SHP77 (cell line): ENCODE measurements at regions not wholly inside any gene's neighbourhood (a gene's known extent, or its start where the extent isn't known, plus 50 kb on each side); places are given as distances from the start of the nearest gene placed in this dataset.
"Not testable (repeated sequence)": the region's sequence is repeated elsewhere in the genome, so short reads cannot be mapped to it uniquely, and the experiment has no call there.

Experiments used
- DNase-seq, 2 experiments: peaks; one replicate each; lab custom pipeline; 2025; lab: John Stamatoyannopoulos, UW

DNA sequence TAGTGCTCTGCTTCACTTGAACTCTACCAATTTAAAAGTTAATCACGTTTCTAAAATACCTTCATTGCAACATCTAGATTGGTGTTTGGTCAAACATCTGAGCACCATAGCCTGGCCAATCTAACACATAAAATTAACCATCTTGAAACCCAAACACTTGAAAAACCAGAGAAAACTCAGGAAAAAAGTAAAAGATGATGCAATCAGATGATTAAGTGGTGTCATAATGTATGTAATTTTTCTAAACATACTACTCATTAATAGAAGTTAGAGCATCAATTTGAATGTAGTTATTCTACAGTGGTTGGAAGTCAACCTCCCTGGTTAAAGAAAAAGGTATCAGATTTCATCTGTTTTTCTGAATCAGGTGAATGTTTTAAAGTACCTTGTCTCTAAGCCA is 228.6 kb upstream of the ID4 start:
- DNase-seq: no peak

DNA sequence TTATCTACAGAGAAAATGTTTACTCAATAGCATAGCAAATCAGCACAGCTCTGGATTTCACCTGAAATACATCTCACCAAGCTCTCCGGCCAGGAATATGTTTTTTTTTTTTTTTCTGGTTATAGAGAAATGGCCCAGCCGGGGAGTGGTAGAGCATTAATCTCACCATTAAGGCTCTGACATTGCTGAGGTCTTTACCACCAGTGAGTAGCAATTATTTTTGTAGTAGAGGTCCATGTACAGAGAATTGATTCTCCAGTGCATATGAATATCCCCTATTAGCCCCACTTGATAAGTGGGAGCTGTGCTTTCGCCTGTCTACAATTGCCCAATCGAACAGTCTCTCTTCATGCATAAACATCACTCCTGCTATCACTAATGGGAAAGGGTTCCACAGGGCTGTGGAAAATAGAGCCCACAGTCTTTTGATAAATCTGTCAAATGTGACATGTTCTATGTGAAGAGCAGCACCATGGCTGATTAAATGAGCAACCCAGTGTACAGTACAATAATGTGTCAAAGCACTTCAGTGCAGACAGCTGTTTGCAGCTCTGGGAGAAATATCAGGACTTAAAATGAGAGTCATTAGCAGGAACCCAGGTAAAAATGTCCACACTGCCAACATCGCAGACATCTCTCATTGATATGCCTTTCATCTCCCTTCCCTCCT is 227.1 kb upstream of the ID4 start:
- DNase-seq: no peak

GRCh38 chr6:19612672-19613466 is 224.3 kb upstream of the ID4 start:
- DNase-seq: not testable (repeated sequence)

DNA sequence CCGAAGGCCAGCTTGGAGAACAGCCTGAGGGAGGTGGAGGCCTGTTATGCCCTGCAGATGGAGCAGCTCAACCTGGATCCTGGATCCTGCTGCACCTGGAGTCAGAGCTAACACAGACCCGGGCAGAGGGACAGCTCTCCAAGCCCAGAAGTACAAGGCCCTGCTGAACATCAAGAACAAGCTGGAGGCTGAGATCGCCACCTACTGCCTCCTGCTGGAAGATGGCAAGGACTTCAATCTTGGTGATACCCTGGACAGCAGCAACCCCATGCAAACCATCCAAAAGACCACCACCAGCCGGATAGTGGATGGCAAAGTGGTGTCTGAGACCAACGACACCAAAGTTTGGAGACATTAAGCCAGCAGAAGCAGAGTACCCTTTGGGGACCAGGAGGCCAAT is 223.5 kb upstream of the ID4 start:
- DNase-seq: no peak

GRCh38 chr6:19616022-19616421 is 221.1 kb upstream of the ID4 start:
- no peak for DNase-seq

DNA sequence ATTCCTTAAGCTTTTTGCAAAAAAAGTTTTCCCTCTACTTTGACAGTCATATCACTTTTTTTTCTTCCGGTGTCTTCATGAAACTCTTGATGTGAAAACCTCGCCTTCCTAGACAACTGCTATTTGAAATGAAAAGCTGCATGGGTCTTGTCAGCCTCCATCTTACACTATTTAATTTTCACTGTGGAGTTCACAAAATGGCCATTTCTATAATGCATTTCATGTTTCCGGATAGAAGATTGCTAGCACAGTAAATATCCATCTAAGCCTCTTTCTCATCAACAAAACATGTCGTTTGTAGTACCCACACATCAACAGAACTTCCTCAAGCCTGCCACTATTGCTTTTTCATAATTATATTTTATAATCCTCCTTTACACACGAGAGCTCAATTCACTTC is 204.9 kb upstream of the ID4 start:
- no peak for DNase-seq

- no peak for DNase-seq
Observed at GRCh38 chr6:19632786-19633185, 204.4 kb upstream of the ID4 start.

- no peak for DNase-seq
Observed at GRCh38 chr6:19635728-19636127, 201.4 kb upstream of the ID4 start.

GRCh38 chr6:19637010-19637409 is 200.2 kb upstream of the ID4 start:
- no peak for DNase-seq

GRCh38 chr6:19638931-19639330 is 198.2 kb upstream of the ID4 start:
- no peak for DNase-seq

- DNase-seq: no peak
Observed at GRCh38 chr6:19643287-19643686, 193.9 kb upstream of the ID4 start.

DNA sequence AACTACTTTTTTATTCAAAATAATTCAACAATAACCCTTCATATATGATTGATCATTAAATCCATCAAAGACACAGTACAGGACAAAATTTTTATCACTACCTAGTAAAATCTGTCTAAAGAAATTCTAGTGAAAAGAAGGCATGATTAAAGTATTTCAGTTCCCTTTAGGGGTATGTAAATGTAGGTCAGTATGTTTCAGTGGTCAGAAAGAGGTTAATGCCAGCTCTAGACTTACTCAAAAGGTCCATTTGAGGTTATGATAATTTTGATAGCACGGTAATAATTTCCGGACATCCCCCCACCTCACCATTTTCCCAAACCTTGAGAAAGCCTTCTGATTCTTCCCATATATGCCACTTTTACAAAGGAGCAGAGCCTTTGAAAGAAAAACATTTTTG is 193.5 kb upstream of the ID4 start:
- DNase-seq: no peak

- no peak for DNase-seq
Observed at GRCh38 chr6:19655744-19656143, 181.4 kb upstream of the ID4 start.

DNA sequence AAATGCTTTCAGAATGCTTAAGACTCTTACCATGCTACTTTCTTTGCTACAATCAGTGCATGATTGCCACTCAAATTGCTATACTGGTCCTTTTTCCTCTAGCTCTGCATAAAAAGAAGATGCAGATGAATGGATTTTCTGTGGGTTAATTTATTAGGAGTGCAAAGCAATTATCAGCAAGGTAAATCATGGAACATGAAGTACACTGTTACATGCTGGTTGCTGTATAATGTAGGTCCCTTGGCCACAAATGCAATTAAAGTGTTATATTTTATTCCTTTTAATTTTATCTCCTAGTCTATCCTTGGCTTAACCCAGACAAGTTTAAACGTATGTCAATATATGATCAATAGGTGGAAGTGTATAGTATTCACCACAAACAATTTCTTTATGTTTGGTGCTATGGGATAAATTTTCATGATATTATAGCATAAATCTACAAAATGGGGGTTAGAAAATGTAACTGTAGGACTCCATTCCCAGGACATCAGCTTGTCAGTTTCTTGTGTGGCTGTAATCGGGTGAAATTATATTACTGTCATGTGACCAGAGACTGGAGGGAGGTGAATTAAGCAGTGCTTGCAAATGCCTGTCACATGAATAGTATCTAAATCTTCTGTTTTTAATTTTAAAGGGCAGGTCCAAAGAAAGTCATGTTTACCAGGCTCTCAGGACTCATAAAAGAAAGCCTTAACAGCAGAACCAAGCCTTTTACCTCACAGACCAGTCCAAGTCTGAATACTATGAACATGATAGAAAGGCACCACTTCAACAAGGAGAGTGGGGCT is 176.9 kb upstream of the ID4 start:
- no peak for DNase-seq

- no peak for DNase-seq
Observed at GRCh38 chr6:19662911-19663310, 174.3 kb upstream of the ID4 start.

DNA sequence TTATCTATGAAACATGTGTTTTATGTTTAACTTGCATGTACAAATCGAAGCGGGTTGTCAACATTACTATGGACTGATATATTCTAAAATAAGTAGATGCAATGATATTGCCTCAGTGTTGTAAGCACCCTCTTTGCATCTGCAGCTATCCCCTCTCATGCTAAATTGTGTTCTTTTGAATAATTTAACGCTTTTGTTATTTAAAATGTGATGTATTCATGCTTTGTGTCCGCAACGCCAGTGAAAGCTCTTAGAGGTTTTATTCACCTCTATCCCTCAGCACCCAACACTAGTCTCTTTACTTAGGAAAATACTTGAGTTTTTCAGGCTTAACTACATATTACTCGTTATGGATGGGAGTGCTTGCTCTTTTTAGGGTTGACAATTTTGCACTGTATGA is 173.7 kb upstream of the ID4 start:
- no peak for DNase-seq

- no peak for DNase-seq
Observed at GRCh38 chr6:19664050-19664449, 173.1 kb upstream of the ID4 start.

DNA sequence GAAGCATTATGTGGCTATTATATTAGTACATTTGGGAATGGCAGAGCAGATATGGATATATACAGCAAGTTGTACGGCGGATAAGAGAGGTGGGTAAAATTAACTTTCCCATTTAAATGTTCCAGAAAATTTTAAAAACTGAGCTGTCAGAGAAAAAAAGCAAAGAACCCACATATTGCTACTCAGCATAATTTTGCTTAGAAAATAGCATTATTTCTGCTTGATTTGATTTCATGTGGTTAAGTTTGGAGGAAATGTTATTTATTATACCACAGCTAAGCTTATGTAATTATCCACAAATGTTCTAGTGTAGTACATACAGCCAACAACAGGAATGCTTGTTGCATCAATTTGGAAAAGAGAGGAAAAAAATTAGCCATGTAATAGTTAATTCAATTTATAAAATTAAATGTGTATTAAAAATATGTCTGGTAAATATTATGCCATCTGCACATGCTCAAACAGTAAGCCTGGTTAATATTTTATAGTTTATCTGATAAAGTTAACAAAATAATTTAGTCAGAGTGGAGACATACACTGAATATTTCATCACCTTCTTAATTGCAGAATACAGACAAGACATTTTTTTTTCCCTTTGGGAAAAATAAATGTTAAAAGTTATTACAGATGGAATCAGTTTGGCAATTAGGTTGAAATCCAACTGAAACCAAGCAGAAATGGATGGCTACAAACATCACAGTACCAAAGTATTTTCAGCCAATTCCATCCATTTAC is 172.1 kb upstream of the ID4 start:
- no peak for DNase-seq

- no peak for DNase-seq
Observed at GRCh38 chr6:19665613-19665909, 171.6 kb upstream of the ID4 start.

DNA sequence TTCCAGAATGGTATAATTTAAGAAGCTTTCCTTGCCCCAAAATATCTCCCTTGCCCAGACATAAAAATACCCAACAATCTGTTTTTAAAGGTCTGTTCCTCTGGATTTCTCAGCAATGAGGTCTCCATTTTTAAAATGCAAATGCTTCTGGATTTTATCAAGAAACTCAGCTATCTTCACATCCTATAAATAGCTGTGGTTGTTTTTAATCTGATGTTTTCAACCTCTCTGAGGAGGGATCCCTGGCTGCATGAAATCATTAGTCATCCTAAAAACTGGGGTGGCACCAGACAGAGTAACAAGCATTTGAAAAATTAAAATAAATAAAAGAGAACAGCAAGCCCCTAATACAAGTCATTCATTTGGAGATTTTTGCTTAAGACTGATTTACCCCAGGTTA is 168.5 kb upstream of the ID4 start:
- no peak for DNase-seq

- DNase-seq: no peak
Observed at GRCh38 chr6:19669206-19669605, 168.0 kb upstream of the ID4 start.

DNA sequence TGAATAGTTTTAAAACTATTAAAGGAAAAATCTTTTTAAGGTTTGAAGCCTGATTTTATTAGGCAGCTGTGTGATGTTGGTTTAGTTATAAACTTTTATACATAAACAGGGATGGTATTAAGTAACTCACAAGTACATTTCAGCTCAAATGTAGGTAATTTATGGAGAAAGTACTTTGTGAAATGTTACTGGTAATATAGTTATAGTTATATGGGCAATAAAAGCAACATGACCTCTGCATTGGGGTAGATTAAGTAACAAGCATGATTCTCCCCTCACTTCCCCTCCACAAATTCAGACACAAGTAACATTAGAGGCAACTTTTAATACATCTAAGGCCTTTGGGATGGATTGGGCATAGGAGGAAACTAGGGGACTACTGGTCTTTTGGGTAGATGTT is 154.3 kb upstream of the ID4 start:
- no peak for DNase-seq
